ENCODE measurements at regions not wholly inside any gene's neighbourhood (a gene's known extent, or its start where the extent isn't known, plus 50 kb on each side); places are given as distances from the start of the nearest gene placed in this dataset.
"Not testable (repeated sequence)": the region's sequence is repeated elsewhere in the genome, so short reads cannot be mapped to it uniquely, and the experiment has no call there.

DNA sequence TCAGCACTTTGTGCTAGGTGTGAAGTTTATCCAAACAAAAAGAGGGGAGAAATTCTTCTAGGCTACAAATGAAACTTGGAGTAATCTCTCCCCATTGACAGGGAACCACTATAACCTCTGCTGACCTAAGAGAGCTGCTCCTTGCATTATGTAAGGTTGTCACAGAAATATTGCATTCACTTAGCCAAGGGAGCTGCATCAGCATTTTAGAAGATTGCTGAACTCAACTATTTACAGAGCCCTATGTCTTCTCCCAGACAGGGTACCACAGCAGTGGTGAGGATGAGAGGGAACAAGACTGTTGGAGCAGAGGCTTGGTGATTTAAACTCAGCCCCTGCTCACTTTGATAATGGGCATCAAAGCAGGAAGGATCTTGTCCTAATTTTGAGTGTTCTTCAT is 362.0 kb downstream of the TMEM38B start:
- no peak for DNase-seq (ENCODE audit: low spot score)

DNA sequence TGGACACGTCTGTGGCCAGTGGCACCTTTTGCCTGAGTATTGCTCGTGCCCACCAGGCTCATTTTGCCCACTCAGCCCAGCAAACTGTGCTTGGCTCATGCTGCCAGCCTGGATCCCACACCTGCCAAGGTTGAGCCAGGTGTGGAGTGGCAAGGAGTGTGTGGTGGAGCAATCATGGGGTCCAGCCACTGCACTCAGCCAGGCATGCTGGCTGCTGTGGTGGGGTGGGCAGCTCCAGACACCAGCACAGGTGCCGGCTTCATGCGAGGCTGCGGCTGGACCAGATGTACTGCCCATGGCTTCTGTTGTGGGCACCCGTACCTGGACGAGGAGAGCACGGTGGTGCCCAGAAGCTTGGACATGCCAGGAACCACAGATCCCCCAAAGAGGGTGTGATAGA is 364.1 kb downstream of the TMEM38B start:
- DNase-seq (ENCODE audit: low spot score): no peak

DNA sequence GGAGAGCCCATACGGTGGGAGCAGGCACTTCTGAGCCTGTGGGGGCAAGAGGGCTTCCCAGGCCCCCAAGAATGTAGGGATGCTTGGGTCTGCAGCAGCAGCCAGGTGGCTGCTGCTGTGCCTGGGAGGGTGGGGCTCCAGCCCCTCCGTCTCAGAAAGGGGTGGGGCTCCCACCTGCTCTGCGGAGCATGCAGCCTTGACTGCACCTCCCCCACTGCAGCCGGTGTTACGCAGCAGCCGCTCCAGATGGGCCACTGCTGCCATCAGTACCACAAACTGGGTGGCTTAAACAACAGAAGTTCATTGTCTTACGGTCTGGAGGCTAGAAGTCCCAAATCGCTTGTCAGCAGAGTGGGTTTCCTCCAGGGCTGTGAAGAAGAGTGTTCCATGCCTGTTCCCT is 365.5 kb downstream of the TMEM38B start:
- no peak for DNase-seq (ENCODE audit: low spot score)

DNA sequence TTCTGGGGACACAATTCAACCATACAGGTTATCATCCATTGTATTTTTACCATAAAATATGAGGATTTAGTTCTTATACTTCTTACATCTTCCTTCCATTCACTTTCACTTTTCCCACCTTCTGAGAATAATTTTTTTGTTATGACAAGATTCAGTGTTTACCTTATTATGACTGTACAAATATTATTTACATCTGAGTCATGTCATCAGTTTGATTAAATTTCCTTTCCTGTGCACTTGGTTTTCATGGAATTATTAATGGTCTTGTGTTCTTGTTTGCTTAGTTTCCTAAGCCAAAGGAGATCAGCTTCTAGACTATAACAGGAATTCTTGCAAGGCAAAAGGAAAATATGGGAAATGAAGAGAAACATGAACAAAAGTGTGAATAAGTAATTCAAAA is 366.5 kb downstream of the TMEM38B start:
- no peak for DNase-seq (ENCODE audit: low spot score)

DNA sequence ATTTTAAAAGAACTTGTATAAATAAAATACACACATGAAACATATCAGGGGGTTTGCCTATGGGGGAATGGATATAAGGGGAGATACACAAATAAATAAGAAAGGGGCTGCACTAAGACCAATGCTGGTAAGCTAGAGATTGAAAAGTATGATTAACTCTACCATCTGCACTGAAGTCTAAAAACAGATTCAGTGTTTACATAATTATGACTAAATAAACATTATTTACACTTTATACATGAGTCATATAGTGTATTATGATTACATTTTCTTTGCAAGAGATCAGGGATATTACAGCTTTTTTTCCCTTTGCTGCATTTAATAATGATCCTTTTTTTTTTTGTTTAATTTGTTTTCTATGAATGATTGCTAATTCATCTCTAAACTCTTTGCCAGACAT is 367.9 kb downstream of the TMEM38B start:
- DNase-seq (ENCODE audit: low spot score): no peak

DNA sequence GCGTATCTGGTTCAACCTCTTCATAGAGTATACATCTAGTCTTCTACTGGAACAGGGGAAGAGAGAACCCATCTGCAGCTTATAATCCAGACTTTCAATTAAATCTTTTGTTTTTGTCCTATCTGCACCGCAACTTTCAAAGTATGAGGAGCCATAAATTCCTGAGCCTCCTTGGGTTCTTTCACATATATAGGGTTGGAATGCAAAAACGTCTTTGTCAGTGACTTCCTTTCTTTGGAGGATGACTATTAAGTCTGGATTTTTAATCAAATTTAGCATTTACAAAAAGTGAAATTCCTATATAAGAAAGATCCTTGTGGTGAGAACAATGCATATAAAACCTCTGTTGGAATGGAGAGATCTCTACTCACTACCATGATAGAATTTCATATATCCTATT is 370.8 kb downstream of the TMEM38B start:
- DNase-seq (ENCODE audit: low spot score): no peak

DNA sequence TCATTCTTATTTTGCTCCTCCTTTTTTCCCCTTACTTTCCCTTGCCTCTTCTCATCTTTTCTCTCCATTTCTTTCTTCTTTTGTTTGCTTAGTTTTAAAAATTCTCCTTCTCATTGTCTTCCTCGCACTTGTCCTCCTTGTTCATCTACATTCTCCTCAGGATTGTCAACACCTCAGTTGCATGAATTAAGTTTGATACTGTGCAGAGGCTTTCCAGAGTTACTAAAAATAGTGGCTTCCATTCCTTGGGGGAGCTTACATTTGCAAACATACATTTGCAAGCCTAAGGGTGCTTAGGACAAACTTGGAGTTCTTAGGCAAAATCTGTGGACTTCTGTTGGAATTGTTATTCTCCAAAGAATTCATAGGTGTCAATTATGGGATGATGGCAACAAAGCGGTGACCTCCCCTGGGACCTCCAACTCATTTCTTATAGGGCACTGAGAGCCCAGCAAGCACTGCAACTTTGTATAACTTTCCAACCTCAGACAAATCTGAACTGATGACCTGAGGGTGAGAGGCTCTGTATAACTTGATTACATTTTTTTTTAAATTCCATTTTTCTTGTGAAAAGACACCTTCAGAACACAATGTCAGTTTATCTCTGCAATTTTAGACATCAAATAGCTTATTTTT is 371.4 kb downstream of the TMEM38B start:
- no peak for DNase-seq (ENCODE audit: low spot score)

DNA sequence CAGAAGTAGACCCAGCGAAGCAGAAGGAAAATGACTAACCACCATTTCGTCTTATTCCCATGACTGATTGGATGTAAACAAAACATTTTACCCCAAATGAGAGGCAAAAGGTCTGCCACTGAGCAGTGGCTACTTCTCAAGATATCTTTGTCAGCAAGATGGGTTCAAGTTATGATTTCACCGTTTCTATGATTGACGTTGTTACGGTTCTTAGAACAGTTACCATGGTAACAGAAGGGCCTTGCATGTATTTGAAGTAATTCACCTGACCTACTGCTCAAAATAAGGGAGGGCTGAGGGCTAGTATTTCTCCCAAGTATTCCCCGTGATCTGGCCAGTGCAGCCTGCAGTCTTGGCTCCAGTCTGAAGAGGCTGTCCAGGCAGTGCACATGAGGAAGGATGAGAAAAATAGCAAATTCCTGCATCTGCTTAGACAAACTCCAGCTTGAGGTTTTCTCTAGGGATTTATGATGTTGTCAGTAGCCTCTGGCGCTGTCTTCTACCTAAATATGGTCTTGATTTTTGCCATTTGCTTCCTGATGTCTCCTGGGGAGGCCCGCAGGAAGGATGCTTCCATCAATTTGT is 372.7 kb downstream of the TMEM38B start:
- no peak for DNase-seq (ENCODE audit: low spot score)

DNA sequence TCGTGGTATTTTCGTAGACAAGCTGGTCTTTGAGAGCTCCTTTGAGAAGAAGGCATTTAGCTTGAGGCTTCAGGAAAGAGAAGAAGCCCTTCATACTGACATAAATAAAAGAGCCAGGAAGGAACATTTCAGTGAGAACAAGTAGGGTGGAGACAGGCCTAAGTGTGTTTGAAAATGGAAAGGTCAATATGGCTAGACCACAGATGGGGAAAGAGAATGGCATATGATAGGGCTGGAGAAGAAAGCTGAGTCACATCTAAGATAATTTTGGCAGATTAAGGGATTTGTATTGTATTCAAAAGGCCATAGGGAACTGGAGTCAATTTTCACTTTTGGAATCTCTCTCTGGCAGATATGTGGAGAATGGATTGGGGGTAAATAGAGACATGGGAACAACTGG is 374.9 kb downstream of the TMEM38B start:
- no peak for DNase-seq (ENCODE audit: low spot score)

DNA sequence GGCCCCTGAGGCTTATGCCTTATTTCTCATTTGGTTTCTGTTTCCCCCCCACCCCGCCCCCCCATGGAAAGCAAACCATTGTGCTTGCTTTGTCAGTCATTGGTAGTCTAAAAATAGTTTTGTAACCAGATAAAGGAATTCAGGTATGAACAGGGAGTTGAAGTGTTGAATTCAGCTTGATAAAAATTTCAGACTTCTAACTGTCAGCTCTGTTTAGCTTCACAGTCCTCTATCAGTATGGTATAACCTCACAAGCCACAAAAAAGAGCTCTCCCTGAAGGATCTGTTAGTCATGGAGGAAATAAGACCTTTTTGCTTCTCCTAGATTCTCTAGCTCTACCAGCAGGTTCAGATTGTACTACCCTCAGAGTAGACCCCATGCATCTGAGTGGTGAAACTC is 378.1 kb downstream of the TMEM38B start:
- DNase-seq (ENCODE audit: low spot score): no peak

DNA sequence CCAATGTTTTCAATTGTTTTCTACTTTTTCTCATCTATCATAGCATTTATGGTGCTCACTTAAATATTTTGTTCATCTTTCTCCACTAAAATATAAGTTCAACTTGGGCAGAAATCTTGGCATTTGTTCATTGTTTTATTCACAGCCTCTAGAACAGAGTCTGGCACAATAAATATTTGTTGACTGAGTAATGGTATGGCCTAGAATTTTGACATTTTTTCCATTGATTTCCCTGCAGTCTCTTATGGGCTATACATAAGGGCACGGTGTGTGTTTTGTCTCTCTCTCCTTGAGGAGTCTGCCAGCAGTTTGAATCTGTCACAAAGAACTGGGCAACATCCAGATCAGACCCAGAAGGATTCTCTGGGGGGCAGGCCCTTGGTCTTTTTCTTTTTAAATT is 379.7 kb downstream of the TMEM38B start:
- DNase-seq (ENCODE audit: low spot score): no peak

DNA sequence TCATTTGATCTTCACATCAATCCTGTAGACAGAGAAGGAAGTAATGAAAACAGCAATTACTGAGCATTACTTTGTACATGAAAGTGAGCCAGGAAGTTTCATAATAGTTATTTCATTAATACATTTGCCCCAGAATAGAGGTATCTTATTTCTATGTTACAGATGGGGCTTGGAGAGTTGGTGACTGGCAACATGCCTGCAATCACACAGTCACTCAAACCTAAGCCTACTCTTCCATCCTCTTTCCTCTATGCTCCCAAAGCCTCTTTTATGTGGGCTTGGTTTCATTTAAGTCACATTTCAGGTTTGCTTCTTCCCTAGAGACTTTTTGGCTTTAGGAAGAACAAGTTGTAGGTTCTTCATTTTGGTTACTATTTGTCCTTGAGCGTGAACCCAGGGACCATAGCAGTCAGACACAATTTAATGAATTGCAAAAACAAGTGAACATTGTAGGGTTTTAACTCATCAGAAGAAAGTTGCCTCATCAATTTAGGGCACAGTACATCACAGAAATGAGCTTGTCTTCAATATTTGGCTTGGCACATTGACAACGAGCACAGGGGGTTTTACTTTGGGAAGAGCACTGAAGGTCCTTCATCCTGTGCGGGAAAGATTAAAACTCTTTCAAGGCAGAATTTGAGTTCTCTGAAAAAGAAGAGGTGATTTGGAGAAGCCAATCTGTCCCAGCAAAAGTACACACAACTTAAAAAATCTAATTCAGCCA is 381.1 kb downstream of the TMEM38B start:
- DNase-seq (ENCODE audit: low spot score): no peak

DNA sequence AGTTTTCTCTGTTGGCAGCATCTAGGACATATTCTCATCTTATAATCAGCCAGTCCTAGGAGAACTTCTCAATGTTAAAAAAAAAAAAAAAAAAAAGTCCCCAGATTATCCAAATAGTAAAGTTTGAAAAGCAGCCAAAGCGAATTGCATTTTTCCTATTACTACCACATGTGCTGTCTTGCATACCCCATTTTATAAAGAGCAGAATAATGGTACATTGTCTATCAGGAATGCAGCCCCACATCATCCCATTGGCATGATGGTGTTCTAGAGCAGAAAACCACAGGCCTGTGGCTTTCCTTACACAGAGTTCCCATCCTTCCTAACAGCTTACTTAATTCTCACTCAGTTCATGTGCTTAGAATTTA is 381.6 kb downstream of the TMEM38B start:
- peak; percentile 44 for DNase-seq (ENCODE audit: low spot score)

DNA sequence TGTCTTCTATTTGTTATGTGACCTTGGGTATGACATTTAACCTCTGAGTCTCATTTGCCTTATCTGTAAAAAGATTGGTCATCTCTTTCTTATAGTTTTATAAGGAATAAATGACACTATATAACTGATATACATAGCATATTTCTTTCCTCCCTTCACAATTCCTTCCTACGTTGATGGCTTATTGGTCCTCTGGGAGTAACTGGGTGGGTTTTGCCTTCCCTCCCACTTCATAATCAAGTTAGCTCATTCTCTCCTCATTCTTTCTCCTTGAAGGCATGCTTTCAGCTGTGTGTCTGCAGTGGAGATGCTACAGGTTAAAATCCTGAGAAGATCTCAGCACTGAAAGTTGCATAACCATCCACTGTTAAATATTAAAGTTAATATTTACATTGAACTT is 382.4 kb downstream of the TMEM38B start:
- DNase-seq (ENCODE audit: low spot score): no peak

DNA sequence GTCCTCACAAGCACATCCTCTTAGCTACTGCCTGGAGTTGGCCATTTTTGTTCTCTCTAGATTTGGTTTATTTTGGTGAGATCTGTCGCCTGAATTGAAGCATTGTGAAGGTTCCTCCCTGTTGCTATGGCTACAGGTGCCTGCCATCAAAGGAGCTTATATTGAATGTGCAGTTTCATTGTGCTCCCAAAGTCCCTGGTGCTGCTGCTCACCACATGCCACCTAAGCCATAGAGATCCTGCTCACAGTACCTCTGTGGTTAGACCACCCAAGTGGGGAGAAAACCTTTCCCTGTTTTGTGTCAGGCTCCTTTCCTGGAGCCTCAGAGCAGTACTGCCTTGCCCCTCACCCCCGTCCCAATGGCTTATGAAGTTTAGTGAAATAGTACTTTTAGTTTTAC is 383.4 kb downstream of the TMEM38B start:
- DNase-seq (ENCODE audit: low spot score): no peak

DNA sequence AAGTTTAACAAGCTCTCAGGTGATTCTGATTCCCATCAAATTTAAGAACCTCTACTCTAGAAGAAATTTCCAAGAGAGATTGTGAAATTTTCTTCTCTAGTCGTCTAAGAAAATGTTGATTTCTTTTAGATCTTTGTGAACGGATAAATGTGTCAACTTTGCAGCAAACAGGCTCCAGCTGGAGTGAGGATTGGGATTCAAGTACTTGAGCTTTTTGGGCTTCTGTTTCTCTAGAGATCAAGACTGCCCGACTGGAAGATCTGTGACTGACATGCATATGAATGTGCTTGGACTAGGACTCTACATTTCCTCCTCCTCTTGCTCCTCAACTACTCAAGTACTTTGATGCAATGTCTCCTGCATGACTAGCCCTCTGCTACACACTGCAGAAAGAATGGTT is 388.3 kb downstream of the TMEM38B start:
- no peak for DNase-seq (ENCODE audit: low spot score)

DNA sequence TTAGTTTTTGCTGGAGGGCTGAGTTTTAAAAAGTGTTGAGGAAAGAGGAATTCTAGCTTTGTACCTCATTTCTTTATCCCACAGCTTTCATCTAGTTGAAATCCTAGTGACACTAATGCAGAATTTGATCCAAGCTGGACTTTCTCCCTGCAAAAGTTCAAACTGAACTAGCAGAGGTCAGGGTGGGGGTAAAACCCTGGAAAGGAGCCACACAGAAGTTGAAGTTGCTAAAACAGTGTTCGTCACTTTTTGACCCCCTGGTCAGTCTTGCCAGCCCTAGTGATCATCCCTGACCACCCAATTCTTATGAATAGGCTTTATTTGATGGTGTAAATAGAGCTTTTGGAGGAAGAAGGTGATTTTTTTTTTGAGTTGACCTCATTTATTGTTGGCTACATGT is 390.4 kb downstream of the TMEM38B start:
- no peak for DNase-seq (ENCODE audit: low spot score)

DNA sequence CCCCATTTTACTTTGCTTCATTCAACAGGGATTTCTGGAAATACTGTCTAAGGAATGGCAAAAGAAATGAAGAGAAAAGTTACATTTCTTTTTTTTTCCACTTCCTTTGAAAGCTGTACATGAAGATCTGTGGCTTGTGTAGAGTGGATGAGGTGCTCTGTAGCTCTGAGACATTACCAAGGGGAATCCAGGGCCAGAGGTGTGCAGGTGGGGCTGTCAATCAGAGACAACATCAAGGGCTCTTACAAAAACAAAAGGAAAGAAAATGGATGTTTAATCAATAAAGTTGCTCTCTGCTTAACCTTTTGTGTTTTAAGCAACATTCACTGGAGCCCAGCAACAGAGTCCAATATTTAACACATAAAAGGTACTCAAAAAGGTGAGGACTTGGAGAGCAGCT is 391.1 kb downstream of the TMEM38B start:
- DNase-seq (ENCODE audit: low spot score): no peak

DNA sequence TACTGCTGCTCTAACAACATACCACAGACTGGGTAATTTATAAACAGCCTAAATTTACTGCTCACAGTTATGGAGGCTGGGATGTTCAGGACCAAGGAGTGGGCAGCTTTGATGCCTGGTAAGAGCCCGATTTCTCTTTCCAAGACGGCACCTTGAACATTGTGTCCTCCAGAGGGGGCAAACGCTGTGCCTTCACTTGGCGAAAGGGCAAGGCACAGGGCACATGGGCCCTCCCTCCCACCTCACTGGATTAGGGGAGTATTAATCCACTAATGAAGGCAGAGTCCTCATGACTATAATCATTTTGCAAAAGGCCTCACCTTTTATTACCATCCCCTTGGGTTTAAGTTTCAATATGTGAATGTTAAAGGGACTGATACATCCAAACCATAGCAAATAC is 397.7 kb downstream of the TMEM38B start:
- DNase-seq (ENCODE audit: low spot score): no peak

DNA sequence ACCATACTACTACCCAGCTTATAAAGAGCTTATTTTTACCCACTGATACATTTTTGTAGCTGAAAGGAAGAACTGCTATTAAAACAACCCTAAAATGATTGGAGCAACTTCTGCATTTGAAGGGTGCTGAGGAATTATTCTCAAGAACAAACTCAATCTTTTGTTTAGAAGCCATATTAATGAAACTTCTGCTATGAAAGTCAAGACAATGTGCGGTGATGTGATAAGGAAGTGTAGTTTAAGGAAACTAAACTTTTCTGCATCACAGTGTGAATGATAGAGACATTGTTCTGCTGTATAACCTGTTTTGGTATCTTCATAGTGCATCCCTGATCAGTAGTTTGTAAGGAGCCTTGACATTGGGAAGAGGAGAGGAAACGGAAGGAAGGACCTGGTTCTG is 408.5 kb downstream of the TMEM38B start:
- no peak for DNase-seq (ENCODE audit: low spot score)

DNA sequence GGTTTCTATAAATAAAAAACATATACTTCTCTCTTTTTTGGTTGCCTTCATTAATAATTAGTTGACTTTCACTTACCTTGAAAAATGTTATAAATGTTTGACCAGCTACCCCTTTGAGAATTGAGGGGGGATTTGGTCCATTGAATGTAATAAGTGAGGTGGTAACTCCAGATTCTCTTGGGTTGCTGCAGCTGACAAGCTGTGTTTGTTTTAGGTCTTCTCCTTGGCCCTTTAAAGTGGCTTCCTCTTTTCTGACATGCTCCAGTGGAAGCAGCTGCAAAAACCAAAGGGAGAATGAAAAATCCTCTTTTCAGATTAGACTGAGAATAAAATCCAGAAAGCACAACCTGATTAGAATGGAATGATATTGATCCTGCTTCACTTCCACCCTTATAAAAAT is 410.5 kb downstream of the TMEM38B start:
- no peak for DNase-seq (ENCODE audit: low spot score)

DNA sequence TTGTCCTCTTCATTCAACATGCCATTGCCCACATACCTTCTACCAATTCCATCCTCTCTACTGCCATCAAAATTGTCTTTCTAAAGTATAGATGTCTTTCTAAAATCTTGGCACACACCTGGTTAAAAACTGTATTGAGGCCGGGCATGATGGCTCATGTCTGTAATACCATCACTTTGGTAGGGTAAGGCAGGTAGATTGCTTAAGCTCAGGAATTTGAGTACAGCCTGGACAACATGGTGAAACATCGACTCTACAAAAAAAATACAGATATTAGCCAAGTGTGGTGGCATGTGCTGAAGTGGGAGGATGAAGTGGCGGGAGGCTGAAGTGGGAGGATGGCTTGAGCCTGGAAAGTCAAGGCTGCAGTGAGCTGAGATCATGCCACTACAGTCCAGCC is 412.1 kb downstream of the TMEM38B start:
- DNase-seq (ENCODE audit: low spot score): no peak

DNA sequence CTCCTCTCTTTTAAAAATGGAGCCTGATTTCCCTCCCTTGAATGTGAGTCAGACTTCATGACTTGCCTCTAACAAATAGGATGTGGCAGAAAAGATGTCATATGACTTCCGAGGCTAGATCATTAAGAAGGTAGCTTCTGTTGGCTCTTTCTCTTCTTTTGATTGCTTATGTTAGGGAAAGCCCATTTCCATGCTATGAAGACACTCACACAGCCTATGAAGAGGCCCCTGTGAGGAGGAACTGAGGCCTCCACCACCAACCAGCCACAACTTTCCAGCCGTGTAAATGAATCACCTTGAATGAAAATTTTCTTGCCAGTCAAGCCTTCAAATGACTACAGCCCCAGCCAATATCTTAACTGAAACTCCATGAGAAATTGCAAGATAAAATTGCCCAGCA is 413.4 kb downstream of the TMEM38B start:
- DNase-seq (ENCODE audit: low spot score): no peak

DNA sequence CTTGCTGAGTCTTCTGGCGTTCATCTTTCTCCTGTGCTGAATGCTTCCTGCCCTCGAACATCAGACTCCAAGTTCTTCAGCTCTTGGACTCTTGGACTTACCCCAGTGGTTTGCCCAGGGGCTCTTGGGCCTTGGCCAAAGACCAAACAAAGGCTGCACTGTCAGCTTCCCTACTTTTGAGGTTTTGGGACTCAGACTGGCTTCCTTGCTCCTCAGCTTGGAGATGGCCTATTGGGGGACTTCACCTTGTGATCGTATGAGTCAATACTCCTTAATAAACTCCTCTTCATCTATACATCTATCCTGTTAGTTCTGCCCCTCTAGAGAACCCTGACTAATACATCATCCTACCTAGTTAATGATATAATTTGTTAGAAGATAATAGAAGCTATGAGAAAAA is 415.4 kb downstream of the TMEM38B start:
- DNase-seq (ENCODE audit: low spot score): not testable (repeated sequence)
